Superior temporal gyrus (tissue), 1 donor: ENCODE measurements at regions not wholly inside any gene's neighbourhood (a gene's known extent, or its start where the extent isn't known, plus 50 kb on each side); places are given as distances from the start of the nearest gene placed in this dataset.

Experiments used
- DNase-seq: peaks from one replicate; pipeline ENCODE4 v3.0.0-alpha.2; 2016; ENCODE audit errors: extremely low spot score

- no peak for DNase-seq
Observed at GRCh38 chr1:58380345-58380744, 166.2 kb downstream of the OMA1 start.

- no peak for DNase-seq
Observed at GRCh38 chr1:58367217-58367616, 179.3 kb downstream of the OMA1 start.

GRCh38 chr1:58365328-58365727 is 181.2 kb downstream of the OMA1 start:
- DNase-seq: no peak

- no peak for DNase-seq
Observed at GRCh38 chr1:58363585-58363984, 182.9 kb downstream of the OMA1 start.

GRCh38 chr1:58361134-58361533 is 185.4 kb downstream of the OMA1 start:
- DNase-seq: no peak

- peak; percentile 20 for DNase-seq
Observed at GRCh38 chr1:58358346-58358745, 188.2 kb downstream of the OMA1 start.

GRCh38 chr1:58356402-58356801 is 190.1 kb downstream of the OMA1 start:
- no peak for DNase-seq

- DNase-seq: no peak
Observed at GRCh38 chr1:58353168-58353567, 193.4 kb downstream of the OMA1 start.

GRCh38 chr1:58352476-58353092 is 193.9 kb downstream of the OMA1 start:
- DNase-seq: no peak

- DNase-seq: no peak
Observed at GRCh38 chr1:58346036-58346355, 200.5 kb downstream of the OMA1 start.

- no peak for DNase-seq
Observed at GRCh38 chr1:58345215-58346035, 201.1 kb downstream of the OMA1 start.

- no peak for DNase-seq
Observed at GRCh38 chr1:58340185-58340584, 206.3 kb downstream of the OMA1 start.

GRCh38 chr1:58338081-58338480 is 208.4 kb downstream of the OMA1 start:
- no peak for DNase-seq

GRCh38 chr1:58333511-58333910 is 213.0 kb downstream of the OMA1 start:
- DNase-seq: no peak

GRCh38 chr1:58331156-58331555 is 215.4 kb downstream of the OMA1 start:
- DNase-seq: no peak

GRCh38 chr1:58325866-58326265 is 220.7 kb downstream of the OMA1 start:
- DNase-seq: peak; percentile 24

GRCh38 chr1:58324558-58324957 is 222.0 kb downstream of the OMA1 start:
- no peak for DNase-seq

- no peak for DNase-seq
Observed at GRCh38 chr1:58318157-58319005, 228.1 kb downstream of the OMA1 start.

GRCh38 chr1:58317694-58318093 is 228.8 kb downstream of the OMA1 start:
- DNase-seq: no peak

- DNase-seq: no peak
Observed at GRCh38 chr1:58317086-58317485, 229.4 kb downstream of the OMA1 start.

- no peak for DNase-seq
Observed at GRCh38 chr1:58316141-58316540, 230.4 kb downstream of the OMA1 start.

GRCh38 chr1:58312971-58313563 is 233.5 kb downstream of the OMA1 start:
- DNase-seq: no peak
